Left colon (tissue), 2 donors: ENCODE measurements at regions not wholly inside any gene's neighbourhood (a gene's known extent, or its start where the extent isn't known, plus 50 kb on each side); places are given as distances from the start of the nearest gene placed in this dataset.
A peak's percentile ranks its signal among the peaks of the same experiment; 100 is the strongest.
"Not testable (repeated sequence)": the region's sequence is repeated elsewhere in the genome, so short reads cannot be mapped to it uniquely, and the experiment has no call there.

ENCODE experiments used
- ATAC-seq: fragments of 200-7000 bp; cut with Tn5 transposase; one replicate; pipeline ENCODE4 v1.9.1; 2020; ENCODE audit warnings: mild to moderate bottlenecking, moderate library complexity
- DNase-seq, 2 donors: peaks; one replicate each; pipeline ENCODE4 v3.0.0-alpha.2; 2020
- intact Hi-C, 2 donors: fragments of 100-400 bp; cut with DNase I in 1 of 2; cut with micrococcal nuclease in 1 of 2; formaldehyde crosslinking; loops; one replicate each; pipeline versions ENCODE4 v1.11.2 to v1.14.0; 2022; cut with DNase I, micrococcal nuclease
- donor health status: DM: no; HTN: no; CAD: no.
- donor health status: DM: yes; HTN: yes; CAD: no.

- DNase-seq = peak; percentile 20 to 36
- ATAC-seq = no peak
- intact Hi-C loops = no loop called here
These were observed 331.6 kb downstream of the SRGAP2C start for GRCh38 chr1:121516234-121516967.

- ATAC-seq = no peak
- DNase-seq = no peak
- intact Hi-C loops = no loop called here
These were observed 332.9 kb downstream of the SRGAP2C start for GRCh38 chr1:121517586-121518230.

GRCh38 chr1:121518726-121519041 is 333.9 kb downstream of the SRGAP2C start:
- ATAC-seq (no peak), DNase-seq (no peak)
- intact Hi-C loops = no loop called here

- ATAC-seq (peak; percentile 55), DNase-seq (peak; percentile 45 to 57)
- intact Hi-C loops = no loop called here
These were observed 334.4 kb downstream of the SRGAP2C start for GRCh38 chr1:121519042-121519755.

- intact Hi-C loops, DNase-seq, ATAC-seq: not testable (repeated sequence)
These were observed 335.0 kb downstream of the SRGAP2C start for GRCh38 chr1:121519756-121520286.

GRCh38 chr1:121522061-121522759 is 337.4 kb downstream of the SRGAP2C start:
- ATAC-seq (no peak), DNase-seq (no peak)
- intact Hi-C loops = no loop called here

- DNase-seq, intact Hi-C loops, ATAC-seq: not testable (repeated sequence)
These were observed 338.3 kb downstream of the SRGAP2C start for GRCh38 chr1:121523112-121523511.

- no peak for ATAC-seq
- intact Hi-C loops = no loop called here
- DNase-seq = no peak
These were observed 340.6 kb downstream of the SRGAP2C start for GRCh38 chr1:121525355-121525754.

GRCh38 chr1:121528958-121529357 is 344.2 kb downstream of the SRGAP2C start:
- DNase-seq, intact Hi-C loops, ATAC-seq: not testable (repeated sequence)

GRCh38 chr1:121530026-121530425 is 345.3 kb downstream of the SRGAP2C start:
- ATAC-seq, DNase-seq, intact Hi-C loops: not testable (repeated sequence)

- intact Hi-C loops, ATAC-seq, DNase-seq: not testable (repeated sequence)
These were observed 347.0 kb downstream of the SRGAP2C start for GRCh38 chr1:121531747-121532146.

GRCh38 chr1:121538148-121538547 is 353.4 kb downstream of the SRGAP2C start:
- DNase-seq, intact Hi-C loops: not testable (repeated sequence)

GRCh38 chr1:121538943-121539575 is 354.3 kb downstream of the SRGAP2C start:
- DNase-seq (no peak), ATAC-seq (no peak)
- intact Hi-C loops = no loop called here

More at GRCh38 chr1:121538148-121538547, 353.4 kb downstream of the SRGAP2C start:
- ATAC-seq = not testable (repeated sequence)

- DNase-seq, intact Hi-C loops, ATAC-seq: not testable (repeated sequence)
These were observed 359.2 kb downstream of the SRGAP2C start for GRCh38 chr1:121543988-121544387.

- intact Hi-C loops = no loop called here
- no peak for DNase-seq
- no peak for ATAC-seq
These were observed 359.7 kb downstream of the SRGAP2C start for GRCh38 chr1:121544500-121544899.

GRCh38 chr1:121545899-121546298 is 361.1 kb downstream of the SRGAP2C start:
- DNase-seq, ATAC-seq, intact Hi-C loops: not testable (repeated sequence)

GRCh38 chr1:121546830-121547591 is 362.2 kb downstream of the SRGAP2C start:
- no peak for DNase-seq
- no peak for ATAC-seq
- intact Hi-C loops = no loop called here

GRCh38 chr1:121547726-121548125 is 363.0 kb downstream of the SRGAP2C start:
- intact Hi-C loops, ATAC-seq, DNase-seq: not testable (repeated sequence)
